EH (cell line): ENCODE measurements at regions not wholly inside any gene's neighbourhood (a gene's known extent, or its start where the extent isn't known, plus 50 kb on each side); places are given as distances from the start of the nearest gene placed in this dataset.
"Not testable (repeated sequence)": the region's sequence is repeated elsewhere in the genome, so short reads cannot be mapped to it uniquely, and the experiment has no call there.

Source experiments
- DNase-seq: peaks from one replicate; pipeline ENCODE4 v3.0.0-alpha.2; 2015; ENCODE audit warnings: low read depth

DNA sequence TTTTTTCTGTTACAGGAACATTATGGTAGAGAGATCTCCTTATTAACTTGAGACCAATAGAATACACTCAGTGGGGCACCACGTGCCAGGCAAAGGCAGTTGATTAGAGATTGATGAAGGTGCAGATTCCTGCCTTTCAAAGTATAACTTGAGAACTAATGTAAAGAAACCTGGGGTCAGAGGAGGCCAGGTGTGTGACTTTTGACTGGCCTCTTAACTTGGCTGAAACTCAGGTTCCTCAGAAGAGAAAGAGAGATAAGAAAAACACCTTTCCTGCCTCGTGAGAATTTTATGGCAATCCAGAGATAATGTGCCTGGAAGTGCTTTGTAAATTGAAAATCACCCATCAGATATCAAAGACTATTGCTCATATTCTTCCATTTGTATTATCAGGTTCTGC is 110.7 kb upstream of the GZMB start:
- no peak for DNase-seq

DNA sequence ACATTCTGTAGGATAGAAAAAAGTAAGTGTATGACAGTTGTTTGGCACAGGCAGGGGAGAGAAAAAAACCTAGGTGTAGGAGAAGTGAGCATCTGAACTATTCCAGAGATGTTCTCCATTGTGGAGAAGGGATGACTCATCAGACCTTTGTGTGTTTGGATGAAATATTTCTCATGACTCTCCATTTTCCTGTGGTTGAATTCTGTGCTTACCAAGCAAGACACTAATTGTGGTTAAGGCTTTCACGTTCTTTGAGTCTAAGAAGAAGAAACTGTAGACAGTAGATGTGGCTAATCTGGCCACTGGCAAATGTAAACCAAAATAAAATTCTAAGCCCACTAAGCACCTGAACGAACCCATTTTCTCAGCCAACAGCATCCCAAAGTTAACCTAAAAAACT is 107.9 kb upstream of the GZMB start:
- DNase-seq, result peak; percentile 25

DNA sequence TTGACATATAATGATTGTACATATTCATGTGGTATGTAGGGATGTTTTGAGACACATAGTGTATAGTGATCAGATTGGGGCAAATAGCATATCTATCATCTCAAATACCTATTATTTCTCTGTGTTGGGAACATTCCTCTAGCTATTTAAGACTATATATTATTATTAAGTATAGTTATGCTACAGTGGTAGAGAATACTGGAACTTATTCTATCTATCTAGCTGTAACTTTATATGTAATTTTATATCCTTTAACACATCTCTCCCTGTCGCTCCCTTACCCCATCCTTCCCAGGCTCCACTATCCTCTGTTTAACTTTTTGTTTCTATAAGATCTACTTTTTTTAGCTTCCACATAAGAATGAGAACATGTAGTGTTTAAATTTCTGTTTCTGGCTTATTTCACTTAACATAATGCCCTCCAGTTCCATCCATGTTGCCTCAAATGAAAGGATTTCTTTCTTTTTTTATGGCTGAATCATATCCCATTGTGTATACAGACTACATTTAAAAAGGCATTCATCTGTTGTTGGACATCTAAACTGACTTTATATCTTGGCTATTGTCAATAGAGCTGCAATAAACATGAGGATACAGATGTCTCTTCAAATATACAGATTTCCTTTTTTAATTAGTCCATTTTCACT is 102.1 kb upstream of the GZMB start:
- no peak for DNase-seq

DNA sequence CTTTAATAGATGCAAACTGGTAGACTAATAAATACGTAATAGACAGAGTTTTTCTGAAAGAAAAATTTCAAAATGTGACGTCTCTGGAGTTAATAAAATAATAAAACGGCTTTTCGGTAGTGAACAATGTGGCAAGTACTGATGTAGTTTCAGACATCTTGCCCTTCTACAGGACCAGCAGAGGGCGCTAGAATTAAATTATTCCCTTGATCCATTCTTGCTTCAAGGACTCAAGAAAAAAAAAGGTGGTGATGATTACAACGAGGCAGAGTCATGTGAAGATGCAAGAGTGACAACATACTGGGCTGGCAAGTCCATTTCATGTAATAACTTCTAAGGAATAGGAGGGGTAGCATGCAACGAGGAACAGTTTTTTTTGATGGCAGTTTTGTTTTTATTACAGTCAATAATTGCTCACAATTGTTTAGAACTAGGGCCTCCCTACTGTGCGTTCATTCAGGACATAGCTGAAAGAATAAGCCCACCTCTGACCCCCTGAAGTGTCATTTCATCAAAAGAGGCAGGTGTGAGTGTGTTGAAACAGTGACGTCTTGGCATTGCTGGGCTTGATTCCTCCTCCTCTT is 101.0 kb upstream of the GZMB start:
- peak; percentile 67 for DNase-seq

DNA sequence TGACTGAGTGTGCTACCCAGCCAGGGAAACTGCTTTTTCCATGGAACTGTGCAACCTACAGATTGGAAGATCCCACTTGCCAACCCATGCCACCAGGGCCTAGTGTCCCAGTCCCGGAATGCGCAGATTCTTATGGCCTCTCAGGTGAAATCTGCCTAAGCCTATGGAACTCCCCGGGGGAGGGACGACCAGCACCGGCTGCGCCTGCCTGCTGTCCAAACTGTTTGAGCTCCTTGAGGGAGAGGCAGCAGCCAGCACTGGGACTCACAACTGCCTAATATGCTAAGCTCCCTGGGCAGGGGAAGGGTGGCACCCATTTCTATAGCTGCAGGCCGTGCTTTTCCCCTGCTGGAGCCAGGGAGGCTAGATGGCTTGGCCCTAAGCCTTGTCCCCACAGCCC is 92.5 kb upstream of the GZMB start:
- DNase-seq, result no peak

DNA sequence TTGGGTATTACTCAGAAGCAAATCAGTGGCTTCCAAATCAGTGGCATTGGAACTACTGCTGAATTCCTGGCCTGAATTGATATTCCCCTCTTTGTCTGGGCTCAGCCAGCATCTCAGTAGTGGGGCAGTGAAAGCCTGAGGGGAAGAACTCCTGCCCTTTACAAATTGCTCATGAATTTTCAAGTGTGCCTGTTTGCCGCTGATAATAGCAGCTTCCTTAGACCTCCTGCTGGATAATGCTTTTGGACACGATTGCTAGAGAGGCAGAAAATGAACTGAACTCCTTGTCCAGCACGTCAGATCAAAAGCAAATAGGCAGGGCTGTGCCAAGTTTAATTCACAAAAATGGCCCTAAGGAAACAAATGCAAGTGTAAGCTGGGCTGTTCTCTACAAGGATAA is 91.3 kb upstream of the GZMB start:
- no peak for DNase-seq

DNA sequence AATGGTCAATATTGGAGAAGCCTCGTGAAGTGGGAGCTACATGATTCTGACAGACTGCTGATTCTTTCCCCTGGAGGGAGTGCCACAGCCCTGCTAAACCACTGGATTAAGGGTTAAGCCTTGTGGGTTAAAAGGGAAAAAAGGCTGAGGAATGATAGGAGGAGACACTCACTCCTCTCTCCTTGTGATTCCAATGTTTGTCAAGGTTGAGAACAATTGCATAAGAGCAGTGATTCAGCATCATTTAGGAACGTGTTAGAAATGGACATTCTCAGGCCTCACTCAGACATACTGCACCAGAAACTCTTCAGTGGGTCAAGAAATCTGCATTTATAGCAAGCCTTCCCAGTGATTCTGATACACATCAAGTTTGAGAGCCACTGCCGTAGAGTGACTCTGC is 87.8 kb upstream of the GZMB start:
- no peak for DNase-seq

DNA sequence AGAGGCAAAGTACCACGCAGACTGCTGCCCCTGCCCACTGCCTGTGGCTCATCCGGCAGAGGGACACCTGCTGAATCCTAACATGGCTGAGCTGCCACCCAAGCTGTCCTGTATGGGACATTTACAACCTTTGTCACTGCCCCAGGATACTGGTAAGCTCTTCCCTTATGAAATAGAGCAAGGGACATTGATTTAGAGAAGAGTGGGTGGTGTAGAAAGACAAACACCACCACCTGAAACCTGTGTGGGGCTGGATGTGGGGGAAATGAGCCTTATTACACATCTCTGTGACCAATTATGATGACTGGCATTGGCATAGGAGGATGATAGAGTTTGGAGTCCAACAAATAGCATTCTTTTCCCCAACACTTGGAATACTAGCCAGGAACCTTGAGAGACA is 81.2 kb upstream of the GZMB start:
- DNase-seq, result no peak

DNA sequence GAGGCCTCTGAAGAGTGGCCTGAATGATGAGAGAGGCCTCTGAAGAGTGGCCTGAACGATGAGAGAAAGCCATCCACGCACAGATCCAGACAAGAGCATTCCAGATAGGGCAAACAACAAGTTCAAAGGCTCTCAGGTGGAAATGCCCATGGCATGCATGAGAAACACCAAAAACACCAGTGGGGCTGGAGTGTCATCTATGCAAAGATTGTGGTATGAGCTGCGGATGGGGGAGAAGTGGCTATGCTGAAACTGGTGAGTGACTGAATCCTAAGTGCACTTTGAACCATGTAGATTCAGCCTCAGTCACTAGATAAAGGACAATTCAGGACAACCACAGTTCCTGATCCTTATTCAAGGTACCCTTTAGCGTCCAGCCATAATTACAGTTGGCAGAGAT is 79.4 kb upstream of the GZMB start:
- no peak for DNase-seq

DNA sequence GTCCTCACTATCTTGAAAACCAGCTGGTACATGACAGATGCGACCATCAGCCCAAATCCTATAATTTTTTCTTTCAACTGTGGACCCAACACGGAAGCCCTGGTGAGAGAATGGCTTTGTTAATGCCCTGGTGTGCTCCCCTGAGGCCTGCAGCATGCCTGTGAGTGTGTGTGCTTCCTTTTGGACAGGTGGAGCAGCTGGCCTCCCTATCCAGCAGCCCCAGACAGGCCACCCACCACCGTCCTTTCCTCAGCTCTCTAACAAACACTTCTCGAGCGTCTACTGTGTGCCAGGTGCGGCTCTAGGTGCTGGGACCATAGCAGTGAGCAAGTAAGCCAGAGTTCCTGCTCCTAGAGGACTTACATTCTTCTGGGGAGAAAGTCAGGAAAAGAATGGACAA is 78.9 kb upstream of the GZMB start:
- DNase-seq, result no peak

DNA sequence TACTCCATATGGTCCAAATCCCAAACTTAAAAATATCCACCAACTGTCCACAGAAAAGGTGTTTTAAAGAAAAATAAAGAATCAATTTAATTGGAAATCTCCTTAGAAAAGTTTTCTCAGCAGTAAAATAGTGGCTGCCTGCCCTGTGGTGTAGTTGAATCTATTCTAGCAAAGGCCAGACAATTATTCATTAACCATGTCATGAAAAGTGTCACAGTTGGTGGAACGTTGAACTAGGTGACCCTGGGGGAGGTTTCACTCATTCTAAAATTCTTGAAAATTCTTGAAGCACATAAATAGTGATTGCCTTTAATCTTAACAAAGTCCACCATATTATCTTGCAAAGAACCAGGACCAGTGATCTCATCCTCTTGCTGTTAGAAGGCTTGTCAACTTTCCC is 78.4 kb upstream of the GZMB start:
- DNase-seq, result no peak

DNA sequence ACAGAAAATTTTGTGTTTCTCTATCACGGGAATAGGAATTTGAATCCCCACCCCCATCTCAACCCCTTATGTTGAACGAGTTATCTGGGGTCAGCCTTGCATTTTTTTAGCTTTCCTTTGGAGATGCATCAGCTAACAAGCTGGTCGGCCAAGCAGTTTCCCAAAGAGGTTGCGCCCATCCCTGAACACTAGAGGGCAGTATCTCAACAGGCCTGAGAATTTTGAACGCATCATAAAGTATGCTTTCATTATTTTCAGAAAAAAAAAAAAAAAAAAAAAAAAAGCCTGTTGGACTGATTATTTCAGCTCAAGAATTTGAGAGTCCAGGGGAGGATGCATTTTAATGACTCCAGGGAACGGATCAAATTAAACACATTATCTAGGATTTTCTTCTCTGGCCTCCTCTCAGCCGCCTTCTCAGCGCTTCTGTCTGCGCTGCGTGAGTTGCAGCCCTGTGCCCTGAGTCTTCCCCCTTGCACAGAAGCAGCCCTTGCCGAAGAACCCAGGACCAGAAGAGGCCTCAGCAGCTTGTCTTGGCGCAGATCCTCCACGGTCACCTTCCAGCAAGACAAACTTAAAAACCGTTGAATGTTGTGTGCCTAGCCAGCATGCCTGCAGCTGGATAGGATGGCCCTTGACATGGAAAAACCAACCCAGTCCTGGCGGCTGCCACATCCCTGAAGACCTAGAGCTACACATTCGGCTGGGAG is 76.6 kb upstream of the GZMB start:
- peak; percentile 56 for DNase-seq

DNA sequence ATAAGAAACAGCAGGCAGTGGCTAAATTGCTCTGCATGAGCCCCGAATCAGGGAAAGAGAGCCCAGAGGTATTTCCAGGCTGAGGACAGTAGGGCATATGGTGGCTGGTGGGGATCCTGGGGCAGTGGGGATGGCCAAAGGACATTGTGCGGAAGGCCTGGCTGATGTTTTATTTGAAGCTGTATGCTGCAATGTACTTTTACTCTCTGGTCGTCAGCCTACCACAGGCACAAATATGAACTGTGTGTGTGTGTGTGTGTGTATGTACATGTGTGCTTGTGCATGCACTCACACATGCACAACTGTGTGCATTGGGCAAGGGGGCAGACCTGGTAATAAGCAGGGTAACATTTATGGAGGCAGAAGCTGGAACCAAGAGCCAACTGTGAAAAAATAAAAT is 74.7 kb upstream of the GZMB start:
- DNase-seq, result no peak

DNA sequence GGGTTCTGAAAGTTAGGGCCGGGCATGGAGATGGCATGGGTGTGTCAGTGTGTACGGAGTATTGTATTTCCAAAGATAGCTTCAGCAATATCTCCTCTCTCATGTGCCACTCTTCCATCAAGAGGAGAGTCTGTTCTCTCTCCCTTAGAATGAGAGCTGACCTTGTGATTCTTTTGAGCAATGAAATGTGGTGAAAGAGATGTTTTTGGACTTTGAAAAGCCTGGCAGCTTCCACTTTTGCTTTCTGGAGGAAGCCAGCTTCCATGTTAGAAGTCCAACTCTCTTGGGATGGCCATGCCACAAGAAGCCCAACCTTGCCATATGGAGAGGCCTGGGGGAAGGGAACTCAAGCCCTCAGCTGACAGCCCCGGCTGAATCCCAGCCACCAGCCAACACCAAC is 72.4 kb upstream of the GZMB start:
- no peak for DNase-seq

DNA sequence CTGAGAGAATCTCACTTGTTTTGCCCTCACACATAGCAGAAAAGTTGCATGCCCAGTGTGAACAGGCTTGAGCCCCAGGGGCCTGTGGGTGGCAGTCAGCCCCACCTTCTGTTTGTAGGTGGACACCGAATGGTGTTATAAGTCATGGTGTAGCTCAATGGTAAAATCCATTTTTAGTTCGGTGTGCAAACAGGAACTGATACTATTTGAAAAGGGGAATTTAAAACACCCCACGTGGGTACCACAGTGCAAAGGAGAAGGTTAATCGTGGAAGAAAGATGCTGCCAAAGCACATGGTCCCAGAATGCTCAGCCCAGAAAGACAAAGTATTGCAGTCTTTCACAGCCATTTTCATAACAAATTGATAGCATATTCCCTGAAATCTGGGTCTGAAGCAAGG is 71.8 kb upstream of the GZMB start:
- no peak for DNase-seq

DNA sequence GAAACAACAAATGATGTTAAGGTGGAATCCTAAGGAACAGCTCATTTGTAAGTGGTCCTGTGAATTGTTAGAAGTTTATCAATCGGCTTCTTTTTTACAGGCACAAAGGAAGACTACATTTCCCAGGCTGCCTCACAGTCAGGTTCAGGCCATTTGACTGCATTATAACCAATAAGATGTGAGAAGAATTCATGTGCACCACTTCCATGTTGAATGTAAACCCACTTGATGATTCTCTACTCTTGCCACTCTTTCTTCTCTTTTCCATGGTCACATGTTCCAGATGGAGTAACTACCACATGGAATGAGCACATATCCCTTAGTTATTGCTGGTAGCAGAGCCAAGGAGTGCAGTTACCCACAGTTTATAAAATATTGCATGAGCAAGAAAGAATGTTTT is 67.1 kb upstream of the GZMB start:
- no peak for DNase-seq

DNA sequence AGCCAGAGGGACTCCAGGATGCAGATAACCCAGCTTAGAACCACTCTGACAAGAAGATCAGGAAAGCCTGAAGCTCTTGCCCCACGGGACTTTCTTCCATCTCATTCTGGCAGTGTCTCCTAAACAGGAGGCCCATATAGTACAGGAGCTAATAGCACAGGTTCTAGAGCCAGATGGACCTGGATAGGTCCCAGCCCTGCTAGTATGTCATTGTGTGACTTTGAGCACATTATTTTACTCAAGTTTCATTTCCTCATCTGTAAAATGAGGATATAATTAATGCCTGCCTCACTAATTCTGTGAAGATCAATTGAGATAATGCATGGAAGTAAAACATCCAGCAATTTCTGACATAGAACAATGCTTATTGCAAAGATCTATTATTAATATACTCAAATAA is 66.5 kb upstream of the GZMB start:
- DNase-seq, result no peak

DNA sequence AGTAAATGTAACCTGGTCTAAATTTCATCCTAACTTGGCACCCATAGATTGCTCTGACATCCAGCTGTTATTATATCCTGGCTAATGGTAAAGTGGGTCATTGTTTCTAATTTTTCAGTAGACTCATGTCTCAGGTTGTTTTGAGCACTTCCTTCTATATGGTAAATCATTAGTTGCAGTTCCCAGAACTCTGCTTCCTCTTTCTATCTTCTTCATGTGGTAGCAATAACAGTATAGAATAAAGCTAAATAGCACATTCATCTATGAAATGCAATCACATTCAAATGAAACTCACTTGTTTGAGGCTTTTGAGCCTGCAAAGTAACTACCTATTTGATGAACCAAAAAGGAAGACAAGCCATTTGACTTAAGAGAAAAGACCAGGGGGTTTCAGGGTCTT is 65.1 kb upstream of the GZMB start:
- DNase-seq, result no peak

DNA sequence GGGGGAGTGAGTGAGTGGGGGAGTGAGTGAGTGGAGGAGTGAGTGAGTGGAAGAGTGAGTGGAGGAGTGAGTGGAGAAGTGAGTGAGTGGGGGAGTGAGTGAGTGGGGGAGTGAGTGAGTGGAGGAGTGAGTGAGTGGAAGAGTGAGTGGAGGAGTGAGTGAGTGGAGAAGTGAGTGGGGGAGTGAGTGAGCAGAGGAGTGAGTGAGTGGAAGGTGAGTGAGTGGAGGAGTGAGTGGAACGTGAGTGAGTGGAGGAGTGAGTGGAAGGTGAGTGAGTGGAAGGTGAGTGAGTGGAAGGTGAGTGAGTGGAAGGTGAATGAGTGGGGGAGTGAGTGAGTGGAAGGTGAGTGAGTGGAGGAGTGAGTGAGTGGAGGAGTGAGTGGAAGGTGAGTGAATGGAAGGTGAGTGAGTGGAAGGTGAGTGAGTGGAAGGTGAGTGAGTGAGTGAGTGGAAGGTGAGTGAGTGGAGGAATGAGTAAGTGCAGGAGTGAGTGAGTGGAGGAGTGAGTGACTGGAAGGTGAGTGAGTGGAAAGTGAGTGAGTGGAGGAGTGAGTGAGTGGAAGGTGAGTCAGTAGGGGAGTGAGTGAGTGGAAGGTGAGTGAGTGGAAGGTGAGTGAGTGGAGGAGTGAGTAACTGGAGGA is 62.4 kb upstream of the GZMB start:
- not testable (repeated sequence) for DNase-seq

DNA sequence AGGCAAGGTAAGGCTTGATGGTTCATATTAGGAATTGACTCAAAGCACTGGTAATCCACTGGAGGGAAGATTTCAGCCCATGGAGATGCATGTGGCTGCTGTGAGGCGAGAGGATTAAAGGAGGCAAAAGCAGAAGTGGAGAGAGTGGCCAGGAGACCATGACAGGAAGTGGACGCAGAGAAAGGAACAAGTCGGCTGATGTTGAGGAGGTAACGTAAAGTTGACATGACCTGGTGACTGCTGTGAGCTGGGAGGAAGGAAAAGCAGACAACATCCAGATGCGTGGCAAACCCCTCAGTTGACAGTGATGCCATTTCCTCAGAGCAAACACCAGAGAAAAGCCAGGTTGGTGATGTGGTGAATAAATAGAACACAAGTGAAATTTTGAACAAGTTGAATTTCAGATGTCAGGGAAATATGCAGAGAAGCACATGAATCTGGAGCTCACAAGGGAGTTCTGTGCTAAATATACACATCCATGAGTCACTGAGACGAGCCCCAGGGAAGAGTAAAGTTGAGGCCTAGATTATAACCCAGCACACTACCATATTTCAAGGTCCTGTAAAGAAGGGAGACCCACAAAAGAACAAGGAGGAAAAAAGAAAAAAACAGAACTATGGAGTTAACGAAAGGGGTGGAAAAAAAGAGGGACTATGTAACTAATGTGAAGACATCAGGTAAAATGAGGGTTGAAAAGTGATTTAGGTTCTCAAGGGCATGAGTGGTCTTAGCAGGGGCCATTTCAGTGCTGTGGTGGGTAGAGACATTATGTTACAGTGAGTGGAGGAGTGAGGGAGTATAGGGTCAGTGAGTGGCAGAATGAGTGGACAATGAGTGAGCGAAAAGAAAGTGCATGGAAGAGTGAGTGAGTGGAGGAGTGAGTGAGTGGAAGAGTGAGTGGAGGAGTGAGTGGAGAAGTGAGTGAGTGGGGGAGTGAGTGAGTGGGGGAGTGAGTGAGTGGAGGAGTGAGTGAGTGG is 61.6 kb upstream of the GZMB start:
- no peak for DNase-seq

DNA sequence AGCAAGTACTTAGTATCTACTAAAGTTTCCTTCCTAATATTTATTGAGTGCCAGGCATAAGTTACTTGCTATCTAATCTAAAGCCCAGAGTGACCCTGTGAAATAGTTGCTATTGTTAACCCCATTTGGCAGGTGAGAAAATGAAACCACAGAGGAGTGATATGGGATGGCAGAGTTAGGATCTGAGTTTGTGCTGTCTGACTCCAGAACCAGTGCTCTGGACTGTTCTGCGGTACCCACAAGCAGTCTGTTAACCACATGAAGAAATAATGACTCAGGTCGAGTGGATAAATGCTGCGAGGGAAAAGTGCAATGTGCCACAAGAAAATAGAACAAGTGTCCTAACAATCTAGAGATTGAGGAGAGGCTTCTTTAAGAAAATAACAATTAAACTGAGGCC is 60.7 kb upstream of the GZMB start:
- DNase-seq, result no peak

DNA sequence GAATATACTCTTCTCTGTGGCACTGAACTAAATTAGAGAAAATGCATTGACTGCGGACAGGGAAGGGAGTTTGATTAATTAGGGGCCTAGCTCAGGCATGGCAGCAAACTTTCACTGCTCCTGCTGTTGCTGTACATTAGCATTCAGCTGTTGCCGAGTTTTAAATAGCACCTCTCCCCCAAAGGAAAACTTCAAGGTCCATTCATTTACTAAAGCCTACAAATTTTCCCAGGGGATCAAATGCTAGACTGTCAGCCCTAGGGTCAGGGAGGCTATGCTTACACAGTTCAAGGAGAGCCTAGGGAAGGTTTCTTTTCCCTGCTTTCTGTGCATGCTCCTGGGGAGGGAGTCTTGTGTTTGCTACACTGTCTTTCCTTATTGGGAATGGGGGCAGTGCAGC is 60.0 kb upstream of the GZMB start:
- no peak for DNase-seq
